GM12878 (cell line): ENCODE measurements at regions not wholly inside any gene's neighbourhood (a gene's known extent, or its start where the extent isn't known, plus 50 kb on each side); places are given as distances from the start of the nearest gene placed in this dataset.

Experiments
- ATF7 ChIP-seq: fragments of 450-650 bp; IDR thresholded peaks from 2 replicates; pipeline ENCODE4 v1.6.1; 2016; ENCODE audit warnings: low read depth, mild to moderate bottlenecking
- BHLHE40 ChIP-seq, 2 experiments: fragments of 450-650 bp in 1 of 2; IDR thresholded peaks; 2 replicates each; pipeline ENCODE4 v1.6.1; 2011 to 2017; ENCODE audit warnings: low read depth in 2 of 2, borderline replicate concordance in 1 of 2, improper control_type of control experiment in 1 of 2, low read length in 1 of 2, mild to moderate bottlenecking in 1 of 2
- CEBPB ChIP-seq, 2 experiments: fragments of 150-350 bp in 1 of 2; IDR thresholded peaks; 2 replicates each; pipeline ENCODE4 v1.6.1; 2012 to 2014; ENCODE audit warnings: low read depth in 2 of 2, low read length in 2 of 2, borderline replicate concordance in 1 of 2, inconsistent platforms in 1 of 2
- ETV6 ChIP-seq, 2 experiments: fragments of 450-650 bp in 1 of 2; IDR thresholded peaks in 1 of 2; conservative IDR thresholded peaks in 1 of 2; 2 replicates each; pipeline ENCODE4 v1.6.1; 2014; ENCODE audit warnings: antibody characterized with exemption in 1 of 2, borderline replicate concordance in 1 of 2, low read depth in 1 of 2, mild to moderate bottlenecking in 1 of 2, moderate library complexity in 1 of 2
- GATAD2B ChIP-seq: fragments of 450-650 bp; conservative IDR thresholded peaks from 2 replicates; pipeline ENCODE4 v1.6.1; 2017; ENCODE audit warnings: low read depth, mild to moderate bottlenecking, moderate library complexity
- IKZF1 ChIP-seq: fragments of 450-650 bp; conservative IDR thresholded peaks from 2 replicates; pipeline ENCODE4 v1.6.1; 2017; ENCODE audit warnings: antibody characterized with exemption, mild to moderate bottlenecking
- IKZF2 ChIP-seq, 2 experiments: fragments of 450-650 bp; IDR thresholded peaks; 2 replicates each; pipeline ENCODE4 v1.6.1; 2017; ENCODE audit warnings: mild to moderate bottlenecking in 2 of 2, moderate library complexity in 2 of 2
- LARP7 ChIP-seq: fragments of 450-650 bp; IDR thresholded peaks from 2 replicates; pipeline ENCODE4 v1.6.1; 2017; ENCODE audit warnings: mild to moderate bottlenecking
- NBN ChIP-seq: fragments of 450-650 bp; IDR thresholded peaks from 2 replicates; pipeline ENCODE4 v1.6.1; 2016
- NR2C1 ChIP-seq: fragments of 450-650 bp; IDR thresholded peaks from 2 replicates; pipeline ENCODE4 v1.6.1; 2017; ENCODE audit warnings: antibody characterized with exemption, mild to moderate bottlenecking, moderate library complexity
- POU2F2 ChIP-seq: IDR thresholded peaks from 3 replicates; pipeline ENCODE4 v1.6.1; 2011; ENCODE audit warnings: low read depth, mild to moderate bottlenecking, low read length, borderline replicate concordance
- RB1 ChIP-seq: fragments of 450-650 bp; formaldehyde crosslinking; IDR thresholded peaks from 2 replicates; pipeline ENCODE4 v1.6.1; 2017; ENCODE audit warnings: mild to moderate bottlenecking, borderline replicate concordance
- RBBP5 ChIP-seq: fragments of 200-600 bp; sonication (generic); conservative IDR thresholded peaks from 2 replicates; pipeline ENCODE4 v1.6.1; 2016
- RELA ChIP-seq: fragments of 450-650 bp; IDR thresholded peaks from 2 replicates; pipeline ENCODE4 v1.8.0; 2014; ENCODE audit warnings: borderline replicate concordance; ENCODE audit not compliant: partially characterized antibody
- RUNX3 ChIP-seq: IDR thresholded peaks from 2 replicates; pipeline ENCODE4 v1.6.1; 2012; ENCODE audit warnings: low read length, inconsistent platforms
- SMARCA5 ChIP-seq: fragments of 450-650 bp; IDR thresholded peaks from 2 replicates; pipeline ENCODE4 v1.6.1; 2017; ENCODE audit warnings: mild to moderate bottlenecking
- ZNF24 ChIP-seq: fragments of 450-650 bp; IDR thresholded peaks from 2 replicates; pipeline ENCODE4 v1.6.1; 2017; ENCODE audit warnings: antibody characterized with exemption, mild to moderate bottlenecking
- TF ChIP-seq, protein P1 (sequence below): fragments of 450-650 bp; IDR thresholded peaks from 2 replicates; pipeline ENCODE4 v1.6.1; 2017; ENCODE audit warnings: mild to moderate bottlenecking, moderate library complexity
- TF ChIP-seq, protein P2 (sequence below): IDR thresholded peaks from 2 replicates; pipeline ENCODE4 v1.6.1; 2012; ENCODE audit warnings: low read depth, low read length, improper control_type of control experiment

DNA sequence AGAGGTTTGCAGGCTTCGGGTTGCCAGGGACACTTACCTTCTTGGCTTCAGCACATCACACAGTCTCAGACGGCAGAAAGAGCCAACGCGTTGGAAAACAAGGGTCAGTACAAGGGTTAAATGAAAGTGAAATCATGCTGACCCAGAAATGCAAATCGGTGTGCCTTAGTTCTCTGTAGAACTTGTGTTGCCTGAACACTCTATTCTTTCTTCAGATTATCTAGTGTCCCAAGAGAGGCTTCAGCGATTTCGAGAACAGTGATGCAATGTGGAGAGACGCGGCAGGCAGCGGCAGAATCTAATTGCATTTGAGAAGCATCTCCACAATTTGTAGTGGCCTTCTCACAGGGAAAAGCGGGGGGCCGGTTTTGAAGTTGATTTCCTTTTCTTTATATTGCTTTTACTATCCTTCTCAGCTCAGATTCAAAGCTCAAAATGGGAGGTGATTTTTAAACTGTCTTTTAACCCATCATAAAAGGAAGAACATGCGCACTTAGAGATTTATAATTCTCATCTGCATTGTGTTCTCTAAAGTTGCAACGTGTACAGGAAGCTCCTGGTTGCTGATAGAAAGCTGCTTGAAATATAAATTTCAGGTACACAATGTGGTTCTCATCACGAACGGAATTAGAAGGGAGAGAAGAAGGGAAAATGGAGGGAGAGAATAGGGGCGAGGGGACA is 67.8 kb upstream of the EGLN3 start (continued):
- TF ChIP-seq, protein P1, sequence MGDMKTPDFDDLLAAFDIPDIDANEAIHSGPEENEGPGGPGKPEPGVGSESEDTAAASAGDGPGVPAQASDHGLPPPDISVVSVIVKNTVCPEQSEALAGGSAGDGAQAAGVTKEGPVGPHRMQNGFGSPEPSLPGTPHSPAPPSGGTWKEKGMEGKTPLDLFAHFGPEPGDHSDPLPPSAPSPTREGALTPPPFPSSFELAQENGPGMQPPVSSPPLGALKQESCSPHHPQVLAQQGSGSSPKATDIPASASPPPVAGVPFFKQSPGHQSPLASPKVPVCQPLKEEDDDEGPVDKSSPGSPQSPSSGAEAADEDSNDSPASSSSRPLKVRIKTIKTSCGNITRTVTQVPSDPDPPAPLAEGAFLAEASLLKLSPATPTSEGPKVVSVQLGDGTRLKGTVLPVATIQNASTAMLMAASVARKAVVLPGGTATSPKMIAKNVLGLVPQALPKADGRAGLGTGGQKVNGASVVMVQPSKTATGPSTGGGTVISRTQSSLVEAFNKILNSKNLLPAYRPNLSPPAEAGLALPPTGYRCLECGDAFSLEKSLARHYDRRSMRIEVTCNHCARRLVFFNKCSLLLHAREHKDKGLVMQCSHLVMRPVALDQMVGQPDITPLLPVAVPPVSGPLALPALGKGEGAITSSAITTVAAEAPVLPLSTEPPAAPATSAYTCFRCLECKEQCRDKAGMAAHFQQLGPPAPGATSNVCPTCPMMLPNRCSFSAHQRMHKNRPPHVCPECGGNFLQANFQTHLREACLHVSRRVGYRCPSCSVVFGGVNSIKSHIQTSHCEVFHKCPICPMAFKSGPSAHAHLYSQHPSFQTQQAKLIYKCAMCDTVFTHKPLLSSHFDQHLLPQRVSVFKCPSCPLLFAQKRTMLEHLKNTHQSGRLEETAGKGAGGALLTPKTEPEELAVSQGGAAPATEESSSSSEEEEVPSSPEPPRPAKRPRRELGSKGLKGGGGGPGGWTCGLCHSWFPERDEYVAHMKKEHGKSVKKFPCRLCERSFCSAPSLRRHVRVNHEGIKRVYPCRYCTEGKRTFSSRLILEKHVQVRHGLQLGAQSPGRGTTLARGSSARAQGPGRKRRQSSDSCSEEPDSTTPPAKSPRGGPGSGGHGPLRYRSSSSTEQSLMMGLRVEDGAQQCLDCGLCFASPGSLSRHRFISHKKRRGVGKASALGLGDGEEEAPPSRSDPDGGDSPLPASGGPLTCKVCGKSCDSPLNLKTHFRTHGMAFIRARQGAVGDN = no peak; the same call in 1 of the 2 replicates
- TF ChIP-seq LARP7 (peak; percentile 39; the same call in 1 of the 2 replicates), IKZF2 (IDR thresholded peaks at IDR 0.05) (peak; percentile 20 to 54; a peak in 1 of 4 replicates), RUNX3 (0 out of 2 replicates have a peak, but pooled peaks have one; percentile 19), ZNF24 (peak; percentile 48; the same call in 1 of the 2 replicates), CEBPB (IDR thresholded peaks at IDR 0.05; ENCODE audit: borderline replicate concordance in 1 of 2, low read depth in 2 of 2, low read length in 2 of 2) (peak in 1 of 2 experiments; percentile 45; a peak in 1 of 4 replicates), RELA (no peak), ATF7 (peak; percentile 87), POU2F2 (peak; percentile 88), IKZF1 (peak; percentile 45; the same call in 1 of the 2 replicates), SMARCA5 (no peak), BHLHE40 (IDR thresholded peaks at IDR 0.05; ENCODE audit: borderline replicate concordance in 1 of 2, low read depth in 2 of 2, low read length in 1 of 2) (0 out of 4 replicates have a peak, but pooled peaks of 1 of the 2 experiments have one; percentile 7), RB1 (no peak), NR2C1 (0 out of 2 replicates have a peak, but pooled peaks have one; percentile 27), RBBP5 (no peak), NBN (no peak), ETV6 (conservative IDR thresholded peaks at IDR 0.05 in 1 of 2, IDR thresholded peaks at IDR 0.05 in 1 of 2; ENCODE audit: borderline replicate concordance in 1 of 2, low read depth in 1 of 2) (no peak), GATAD2B (0 out of 2 replicates have a peak, but pooled peaks have one; percentile 53)
- TF ChIP-seq, protein P2, sequence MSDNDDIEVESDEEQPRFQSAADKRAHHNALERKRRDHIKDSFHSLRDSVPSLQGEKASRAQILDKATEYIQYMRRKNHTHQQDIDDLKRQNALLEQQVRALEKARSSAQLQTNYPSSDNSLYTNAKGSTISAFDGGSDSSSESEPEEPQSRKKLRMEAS = peak; percentile 34; the same call in 1 of the 2 replicates
- TF ChIP-seq, all 136 proteins: peak for 21
